K562 (cell line): ENCODE measurements at regions not wholly inside any gene's neighbourhood (a gene's known extent, or its start where the extent isn't known, plus 50 kb on each side); places are given as distances from the start of the nearest gene placed in this dataset.
A peak's percentile ranks its signal among the peaks of the same experiment; 100 is the strongest.
"Not testable (repeated sequence)": the region's sequence is repeated elsewhere in the genome, so short reads cannot be mapped to it uniquely, and the experiment has no call there.

ENCODE experiments used
- ATAC-seq: fragments of 200-7000 bp; cut with Tn5 transposase; 3 replicates; pipeline ENCODE4 v1.9.1; 2020; ENCODE audit warnings: moderate library complexity
- BruUV-seq: library from RNA; stranded (reverse); fragments of 400-500 nt; replicated peaks from 2 replicates; lab custom pipeline; 2021; lab: Mats Ljungman, UMichigan
- CTCF ChIA-PET: fragments of 300-600 bp; formaldehyde crosslinking; extraction: SDS; loops from one replicate; lab custom pipeline; 2021; ENCODE audit warnings: low intra/inter-chr PET ratio; lab: Yijun Ruan, JAX
- POLR2A ChIA-PET: fragments of 300-600, 350-650 bp; sonication (Branson Sonifier 250); formaldehyde crosslinking; extraction: SDS; loops from one replicate; lab custom pipeline; 2021; ENCODE audit warnings: antibody characterized with exemption, inconsistent platforms; lab: Yijun Ruan, JAX
- DNase-seq, 4 experiments: peaks; one replicate each; pipeline versions ENCODE4 v3.0.0 to v3.0.0-alpha.2; 2011 to 2018; ENCODE audit warnings: low spot score in 3 of 4, mixed read lengths in 3 of 4; ENCODE audit errors: extremely low read depth in 1 of 4
- FAIRE-seq: peaks from 2 replicates; lab custom pipeline; 2011; peaks lifted over from hg19 to GRCh38; lab: Jason Lieb, UNC
- H2AFZ ChIP-seq: 2 replicates; pipeline ENCODE4 v1.6.0; 2011; ENCODE audit warnings: low read depth, low read length, control low read depth, inconsistent platforms
- H3K27ac ChIP-seq: fragments of 200-600 bp; 3 replicates; pipeline ENCODE4 v1.8.0; 2011; ENCODE audit warnings: low read depth, mild to moderate bottlenecking, control low read depth, inconsistent platforms, low read length, moderate library complexity, mixed read lengths; ENCODE audit errors: extremely low read depth
- H3K27me3 ChIP-seq, 2 experiments: fragments of 300-600 bp in 1 of 2; 2 replicates in 1 of 2; 3 replicates in 1 of 2; pipeline versions ENCODE4 v1.6.0 to v1.8.0; 2011; ENCODE audit warnings: inconsistent platforms in 2 of 2, low read length in 2 of 2, mild to moderate bottlenecking in 1 of 2, mixed read lengths in 1 of 2, moderate library complexity in 1 of 2; ENCODE audit not compliant: control insufficient read depth in 2 of 2, insufficient read depth in 2 of 2
- H3K36me3 ChIP-seq: fragments of 300-600 bp; 3 replicates; pipeline ENCODE4 v1.8.0; 2011; ENCODE audit warnings: mild to moderate bottlenecking, low read length, inconsistent platforms; ENCODE audit not compliant: control insufficient read depth, insufficient read depth
- H3K4me1 ChIP-seq, 2 experiments: fragments of 200-600 bp in 1 of 2; replicated peaks in 1 of 2; 2 replicates in 1 of 2; 3 replicates in 1 of 2; pipeline versions ENCODE4 v1.5.1 to v1.8.0; 2011; ENCODE audit warnings: inconsistent platforms in 2 of 2, low read length in 2 of 2, mild to moderate bottlenecking in 1 of 2, mixed read lengths in 1 of 2, moderate library complexity in 1 of 2; ENCODE audit not compliant: control insufficient read depth in 2 of 2, insufficient read depth in 2 of 2
- H3K4me2 ChIP-seq: 2 replicates; pipeline ENCODE4 v1.6.1; 2011; ENCODE audit warnings: low read length, control low read depth, inconsistent platforms, mixed read lengths; ENCODE audit not compliant: insufficient read depth
- H3K4me3 ChIP-seq: fragments of 200-600 bp; sonication (generic), shearing (Covaris generic); 2 replicates; pipeline ENCODE4 v1.5.1; 2016; ENCODE audit warnings: control low read depth, inconsistent platforms
- H3K79me2 ChIP-seq: fragments of 200-600 bp; 3 replicates; pipeline ENCODE4 v1.8.0; 2011; ENCODE audit warnings: low read length, inconsistent platforms; ENCODE audit not compliant: control insufficient read depth, insufficient read depth
- H3K9ac ChIP-seq, 2 experiments: 2 replicates each; pipeline versions ENCODE4 v1.6.0 to v1.6.1; 2011; ENCODE audit warnings: low read depth in 2 of 2, low read length in 2 of 2, control low read depth in 1 of 2, inconsistent platforms in 1 of 2, mild to moderate bottlenecking in 1 of 2, mixed read lengths in 1 of 2; ENCODE audit not compliant: insufficient read depth in 1 of 2
- H3K9me1 ChIP-seq: one replicate; pipeline ENCODE4 v1.6.0; 2011; ENCODE audit warnings: inconsistent platforms, mild to moderate bottlenecking, low read length, moderate library complexity; ENCODE audit not compliant: control insufficient read depth, insufficient read depth
- H3K9me3 ChIP-seq: replicated peaks from 2 replicates; pipeline ENCODE4 v1.5.1; 2011; ENCODE audit warnings: low read depth, low read length, inconsistent platforms; ENCODE audit not compliant: control insufficient read depth, insufficient read depth
- H4K20me1 ChIP-seq: replicated peaks from 2 replicates; pipeline ENCODE4 v1.6.1; 2011; ENCODE audit warnings: low read length, inconsistent platforms, mixed read lengths; ENCODE audit not compliant: control insufficient read depth, insufficient read depth
- CEBPG ChIP-seq, 3 experiments: fragments of 200-800 bp in 1 of 3; sonication (Bioruptor generic) in 1 of 3; sonication (generic) in 1 of 3; formaldehyde crosslinking in 1 of 3; IDR thresholded peaks in 2 of 3; conservative IDR thresholded peaks in 1 of 3; 2 replicates each; pipeline versions ENCODE4 v1.6.1 to v1.8.0; 2016 to 2022; ENCODE audit warnings: missing compliant biosample characterization in 2 of 3, missing genetic modification characterization in 2 of 3, mild to moderate bottlenecking in 1 of 3, missing genetic modification reagents in 1 of 3
- WGBS: fragments of 100-300 bp; shearing (Covaris generic); methylation state at CpG from one replicate; pipeline ENCODE4 v1.1.6; 2016; ENCODE audit warnings: low coverage, mixed read lengths; ENCODE audit not compliant: insufficient coverage; ENCODE audit errors: missing lambda C conversion rate; 5-methylcytosine and 5-hydroxymethylcytosine counted together
- in situ Hi-C: fragments of 300-500 bp; cut with MboI; formaldehyde crosslinking; loops from 4 replicates; pipeline ENCODE4 v1.15.0; 2018; ENCODE audit warnings: inconsistent platforms, mixed read lengths
- intact Hi-C: fragments of 100-400 bp; cut with micrococcal nuclease; formaldehyde crosslinking; loops from 2 replicates; pipeline ENCODE4 v1.14.2; 2022

- H3K27ac ChIP-seq; H3K4me2 ChIP-seq; DNase-seq; H3K27me3 ChIP-seq; FAIRE-seq; H3K4me3 ChIP-seq; BruUV-seq; intact Hi-C loops; H3K79me2 ChIP-seq; in situ Hi-C loops; POLR2A ChIA-PET; H3K9ac ChIP-seq; H3K9me1 ChIP-seq; CTCF ChIA-PET; H3K4me1 ChIP-seq; H3K36me3 ChIP-seq; H3K9me3 ChIP-seq; H4K20me1 ChIP-seq; H2AFZ ChIP-seq; TF ChIP-seq CEBPG (CRISPR knock-in tag; IDR thresholded peaks at IDR 0.05): not testable (repeated sequence)
- ATAC-seq = peak; percentile 29; the same call in 1 of the 3 replicates
- peak in 1 of 2 experiments; percentile 30; a peak in 1 of 4 replicates for TF ChIP-seq CEBPG (tag; conservative IDR thresholded peaks at IDR 0.05 in 1 of 2, IDR thresholded peaks at IDR 0.05 in 1 of 2)
These were observed 330.1 kb downstream of the GOLGA6L6 start for GRCh38 chr15:20211508-20211907.

GRCh38 chr15:20209973-20210372 lies 331.6 kb downstream of the GOLGA6L6 start:
- H3K9ac ChIP-seq, DNase-seq, FAIRE-seq, H3K4me3 ChIP-seq, H3K36me3 ChIP-seq, ATAC-seq, in situ Hi-C loops, POLR2A ChIA-PET, H3K4me1 ChIP-seq, H3K4me2 ChIP-seq, BruUV-seq, intact Hi-C loops, H3K9me1 ChIP-seq, H3K27ac ChIP-seq, CTCF ChIA-PET, H2AFZ ChIP-seq, H4K20me1 ChIP-seq, H3K27me3 ChIP-seq, H3K79me2 ChIP-seq, H3K9me3 ChIP-seq: not testable (repeated sequence)
- 9% methylated on average over 1 of the region's 1 CpG for WGBS

- intact Hi-C loops, H3K27ac ChIP-seq, H2AFZ ChIP-seq, H3K4me2 ChIP-seq, POLR2A ChIA-PET, H3K27me3 ChIP-seq, H3K4me1 ChIP-seq, DNase-seq, in situ Hi-C loops, H4K20me1 ChIP-seq, H3K9me3 ChIP-seq, H3K36me3 ChIP-seq, CTCF ChIA-PET, BruUV-seq, FAIRE-seq, H3K9me1 ChIP-seq, H3K9ac ChIP-seq, H3K79me2 ChIP-seq, H3K4me3 ChIP-seq: not testable (repeated sequence)
- WGBS = 17% methylated on average over 7 of the region's 7 CpGs
- peak; percentile 42; the same call in 2 of the 3 replicates for ATAC-seq
These were observed 334.0 kb downstream of the GOLGA6L6 start for GRCh38 chr15:20207607-20208006.
